WI38 (cell line): ENCODE measurements at regions not wholly inside any gene's neighbourhood (a gene's known extent, or its start where the extent isn't known, plus 50 kb on each side); places are given as distances from the start of the nearest gene placed in this dataset.

Experiments
- H3K4me3 ChIP-seq: 2 replicates; pipeline ENCODE4 v1.5.1; 2011; ENCODE audit warnings: low read depth, mild to moderate bottlenecking, control low read depth, low read length
- TF ChIP-seq, protein P1 (sequence below): IDR thresholded peaks from 2 replicates; pipeline ENCODE4 v1.5.1; 2012; ENCODE audit warnings: low read depth, mild to moderate bottlenecking, control low read depth, low read length

DNA sequence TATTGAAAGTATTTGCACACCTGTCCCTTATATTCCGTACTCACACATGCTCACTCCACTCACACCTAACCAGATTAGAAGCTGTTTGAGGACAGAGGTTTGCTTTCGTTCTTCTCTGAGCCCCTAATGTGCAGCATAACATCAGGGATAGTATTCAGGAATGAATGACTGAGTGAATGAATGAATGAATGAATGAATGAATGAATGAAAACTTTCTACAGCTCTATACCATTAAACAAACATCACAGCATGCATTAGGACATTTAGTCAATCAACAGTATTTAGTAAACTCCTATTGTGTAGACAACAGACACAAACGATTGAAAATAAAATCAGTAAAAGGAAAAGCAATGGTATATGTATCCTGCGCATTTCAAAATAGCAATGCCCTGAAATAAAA, 212.7 kb downstream of the SHQ1 start:
- no peak overlapping the region for H3K4me3 ChIP-seq
- TF ChIP-seq, protein P1, sequence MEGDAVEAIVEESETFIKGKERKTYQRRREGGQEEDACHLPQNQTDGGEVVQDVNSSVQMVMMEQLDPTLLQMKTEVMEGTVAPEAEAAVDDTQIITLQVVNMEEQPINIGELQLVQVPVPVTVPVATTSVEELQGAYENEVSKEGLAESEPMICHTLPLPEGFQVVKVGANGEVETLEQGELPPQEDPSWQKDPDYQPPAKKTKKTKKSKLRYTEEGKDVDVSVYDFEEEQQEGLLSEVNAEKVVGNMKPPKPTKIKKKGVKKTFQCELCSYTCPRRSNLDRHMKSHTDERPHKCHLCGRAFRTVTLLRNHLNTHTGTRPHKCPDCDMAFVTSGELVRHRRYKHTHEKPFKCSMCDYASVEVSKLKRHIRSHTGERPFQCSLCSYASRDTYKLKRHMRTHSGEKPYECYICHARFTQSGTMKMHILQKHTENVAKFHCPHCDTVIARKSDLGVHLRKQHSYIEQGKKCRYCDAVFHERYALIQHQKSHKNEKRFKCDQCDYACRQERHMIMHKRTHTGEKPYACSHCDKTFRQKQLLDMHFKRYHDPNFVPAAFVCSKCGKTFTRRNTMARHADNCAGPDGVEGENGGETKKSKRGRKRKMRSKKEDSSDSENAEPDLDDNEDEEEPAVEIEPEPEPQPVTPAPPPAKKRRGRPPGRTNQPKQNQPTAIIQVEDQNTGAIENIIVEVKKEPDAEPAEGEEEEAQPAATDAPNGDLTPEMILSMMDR: no peak

DNA sequence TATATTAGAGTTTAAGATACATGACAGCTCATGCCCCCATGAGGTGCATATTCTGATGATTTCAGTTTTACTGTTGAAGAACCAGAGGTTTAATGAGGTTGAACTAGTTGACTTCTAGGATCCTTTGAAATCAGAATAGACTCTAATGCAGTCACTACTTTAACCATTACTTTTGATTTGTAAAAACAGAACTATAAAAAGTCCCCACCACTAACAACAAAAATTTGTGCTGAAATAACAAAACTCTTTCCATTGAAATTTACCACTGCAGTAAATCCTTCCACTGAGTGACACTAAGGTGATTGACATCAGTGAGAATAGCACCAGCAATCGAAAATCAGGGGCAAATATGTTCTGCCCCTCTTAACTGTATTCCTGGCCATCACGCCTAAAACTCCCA, 214.1 kb downstream of the SHQ1 start:
- no peak overlapping the region for H3K4me3 ChIP-seq
- TF ChIP-seq, protein P1: no peak

DNA sequence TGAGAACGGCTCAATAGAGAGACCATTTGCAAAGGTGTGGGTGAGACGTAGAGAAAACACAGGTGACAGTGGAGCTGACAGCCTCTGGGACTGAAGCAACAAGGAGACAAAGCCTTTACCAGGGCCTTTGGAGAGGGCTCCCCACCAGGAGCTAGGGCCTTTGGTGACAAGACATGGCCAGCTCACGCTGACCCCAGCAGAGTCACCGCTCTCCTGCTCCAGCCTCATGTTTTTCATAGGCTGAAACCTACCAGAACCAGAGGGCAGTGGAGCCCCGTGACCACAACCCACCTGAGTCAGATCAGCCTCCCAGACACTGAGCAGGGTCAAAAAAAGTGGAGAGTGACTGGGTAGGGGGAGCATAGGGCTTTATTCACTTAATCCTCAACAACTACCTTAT, 214.7 kb downstream of the SHQ1 start:
- TF ChIP-seq, protein P1: no peak
- H3K4me3 ChIP-seq: no peak overlapping the region

DNA sequence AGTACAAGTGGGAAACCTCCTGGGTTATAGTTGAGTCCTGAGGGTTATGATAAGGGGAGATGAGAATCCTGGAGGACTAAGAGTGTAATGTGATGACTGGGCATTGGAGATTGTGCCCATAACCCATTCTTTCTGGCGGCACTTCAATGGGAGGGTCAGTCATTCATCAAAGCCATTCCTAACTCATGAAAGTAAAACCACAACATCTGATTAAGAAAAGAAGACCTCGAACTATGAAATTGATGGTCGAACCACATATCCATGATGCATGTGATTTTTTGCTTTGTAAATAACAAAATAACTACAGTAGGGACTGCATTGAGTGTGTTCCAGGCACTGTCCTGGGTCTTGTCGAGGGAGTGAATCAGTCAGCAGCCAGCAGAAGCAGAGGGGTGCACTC, 215.1 kb downstream of the SHQ1 start:
- no peak overlapping the region for H3K4me3 ChIP-seq
- TF ChIP-seq, protein P1: no peak

DNA sequence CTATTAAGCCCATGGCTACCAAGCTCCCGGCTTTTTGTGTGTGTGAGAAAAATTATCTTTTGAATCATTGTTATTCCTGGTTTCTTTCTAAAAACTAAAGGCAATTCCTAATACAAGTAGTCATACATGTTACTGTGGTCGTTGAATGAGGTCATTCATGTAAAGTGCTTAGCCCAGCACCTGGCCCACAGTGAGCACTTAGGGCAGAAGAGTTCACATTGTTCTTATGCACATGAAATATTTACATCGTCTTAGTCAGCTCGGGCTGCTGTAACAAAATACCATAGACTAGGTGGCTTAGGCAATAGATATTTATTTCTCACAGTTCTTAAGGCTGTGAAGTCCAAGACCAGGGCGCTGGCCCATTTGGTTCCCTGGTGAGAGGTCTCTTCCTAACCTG, 216.1 kb downstream of the SHQ1 start:
- H3K4me3 ChIP-seq: no peak overlapping the region
- TF ChIP-seq, protein P1: no peak

DNA sequence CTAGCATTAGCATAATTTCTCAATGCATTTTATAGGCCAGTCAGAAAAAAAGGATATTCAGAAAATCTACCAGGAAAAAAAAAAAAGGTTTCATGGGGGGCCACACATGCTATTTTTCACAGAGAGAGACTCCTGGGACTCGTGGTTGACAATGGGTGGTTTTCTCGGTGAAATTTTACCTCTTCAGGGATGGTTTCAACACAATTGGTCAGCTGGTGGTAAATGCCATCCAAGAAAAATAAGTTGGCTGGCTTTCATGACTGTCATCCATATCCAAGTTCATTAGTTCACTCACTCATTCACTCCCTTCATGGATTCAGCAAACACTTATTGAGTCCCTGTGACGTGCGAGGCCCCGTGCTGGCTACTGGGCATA, 217.3 kb downstream of the SHQ1 start:
- TF ChIP-seq, protein P1: no peak
- H3K4me3 ChIP-seq: no peak overlapping the region

DNA sequence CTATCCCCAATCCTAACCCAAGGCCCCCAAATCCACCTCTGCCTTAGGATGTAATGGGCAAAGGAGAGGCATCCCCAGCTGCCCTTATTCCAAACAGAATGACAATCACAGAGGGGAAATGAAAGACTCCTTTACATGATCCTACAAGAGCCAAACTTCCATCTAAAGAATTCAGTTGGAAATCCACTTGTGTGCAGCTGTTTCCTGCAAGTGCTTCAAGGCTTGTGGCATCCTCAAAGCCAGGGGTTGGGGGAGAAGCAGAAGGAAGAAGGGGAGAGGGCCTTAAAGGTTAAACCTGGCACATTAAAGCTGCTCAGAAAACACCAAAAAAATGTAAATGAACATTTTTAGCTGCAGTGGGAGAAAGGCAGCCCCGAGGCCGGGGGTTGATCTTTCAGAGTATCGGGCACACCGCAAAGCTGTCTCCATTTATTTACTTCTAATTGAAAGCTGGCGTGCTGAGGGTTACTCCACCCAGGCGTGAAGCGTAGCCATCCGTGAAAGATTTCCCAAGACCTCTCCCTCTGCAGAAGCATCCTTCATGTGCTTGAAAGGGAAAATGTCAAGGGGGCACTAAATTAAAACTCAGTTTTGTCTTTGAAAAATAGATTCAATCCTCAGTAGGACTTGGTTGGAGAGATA, 217.8 kb downstream of the SHQ1 start:
- TF ChIP-seq, protein P1: no peak
- no peak overlapping the region for H3K4me3 ChIP-seq
